DMS153 treated with DMSO at 0.1 percent for 48 hours (cell line): ENCODE measurements at regions not wholly inside any gene's neighbourhood (a gene's known extent, or its start where the extent isn't known, plus 50 kb on each side); places are given as distances from the start of the nearest gene placed in this dataset.
"Not testable (repeated sequence)": the region's sequence is repeated elsewhere in the genome, so short reads cannot be mapped to it uniquely, and the experiment has no call there.

ENCODE experiments used
- DNase-seq: peaks from one replicate; lab custom pipeline; 2025; ENCODE audit not compliant: unreplicated experiment; lab: John Stamatoyannopoulos, UW

DNA sequence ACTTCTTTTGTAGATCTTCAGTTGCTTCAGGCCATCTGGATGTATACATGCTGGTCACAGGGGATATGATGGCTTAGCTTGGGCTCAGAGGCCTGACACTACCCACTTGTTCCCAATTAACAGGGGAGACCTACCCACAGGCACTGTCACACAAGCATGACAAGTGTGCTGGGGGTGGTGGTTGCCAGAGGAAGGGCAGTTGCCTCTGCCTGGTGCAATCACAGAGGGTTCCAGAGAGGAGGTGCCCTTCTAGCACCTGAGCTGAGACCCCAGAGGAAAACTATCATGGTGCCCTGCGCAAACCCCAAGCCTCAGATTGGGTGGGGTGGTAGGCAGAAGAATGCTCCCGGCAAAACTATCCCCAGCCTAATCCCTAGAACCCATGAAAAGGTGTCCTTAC lies 65.6 kb upstream of the NANOS1 start:
- DNase-seq = no peak

DNA sequence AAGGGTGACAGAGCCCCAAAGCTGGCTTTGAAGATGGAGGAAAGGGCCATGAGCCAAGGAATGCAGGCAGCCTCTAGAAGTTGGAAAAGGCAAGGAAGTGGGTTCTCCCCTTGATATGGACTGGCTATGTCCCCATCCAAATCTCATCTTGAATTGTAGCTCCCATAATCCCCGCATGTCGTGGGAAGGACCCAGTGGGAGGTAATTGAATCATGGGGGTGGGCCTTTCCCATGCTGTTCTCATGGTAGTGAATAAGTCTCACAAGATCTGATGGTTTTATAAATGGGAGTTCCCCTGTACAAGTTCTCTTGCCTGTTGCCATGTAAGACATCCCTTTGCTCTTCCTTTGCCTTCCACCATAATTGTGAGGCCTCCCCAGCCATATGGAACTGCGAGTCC lies 65.0 kb upstream of the NANOS1 start:
- DNase-seq = not testable (repeated sequence)

DNA sequence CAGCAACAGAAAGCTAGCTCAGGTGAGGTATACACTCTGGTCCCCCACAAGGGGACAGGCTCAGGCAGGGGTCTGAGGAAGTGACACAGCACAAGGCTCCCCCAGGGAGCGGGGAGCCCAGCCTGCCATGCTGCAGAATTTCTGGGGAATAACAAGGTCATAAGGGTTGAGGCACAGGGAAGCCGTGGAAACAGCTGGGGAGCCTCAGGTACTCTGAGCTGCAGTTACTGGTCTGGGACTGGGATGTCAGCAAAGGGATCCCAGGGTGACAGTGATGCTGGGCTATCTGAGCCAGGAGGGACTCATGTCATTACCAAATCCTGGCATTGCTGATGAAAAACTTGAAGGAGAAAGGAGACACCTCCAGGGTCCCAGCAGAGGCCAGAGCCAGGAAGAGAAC lies 64.4 kb upstream of the NANOS1 start:
- no peak for DNase-seq

DNA sequence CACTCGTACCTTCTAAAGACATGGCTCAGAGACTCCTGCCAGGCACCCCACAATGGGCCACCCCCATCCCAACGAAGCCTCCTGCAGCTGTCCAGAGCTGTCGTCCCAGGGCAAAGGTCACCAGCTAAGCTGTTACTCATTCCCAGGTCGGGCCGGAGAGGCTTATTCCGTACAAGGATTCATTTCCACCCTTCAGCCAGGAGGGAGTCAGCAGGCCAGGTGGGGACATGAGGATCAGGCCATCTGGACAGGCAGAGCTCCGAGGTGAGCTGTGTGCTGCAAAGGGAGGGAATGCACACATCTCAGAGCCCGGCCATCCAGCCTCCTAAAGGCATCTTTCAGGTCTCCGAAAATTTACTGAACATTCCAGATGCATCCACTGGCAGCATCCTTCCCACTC lies 63.9 kb upstream of the NANOS1 start:
- no peak for DNase-seq

DNA sequence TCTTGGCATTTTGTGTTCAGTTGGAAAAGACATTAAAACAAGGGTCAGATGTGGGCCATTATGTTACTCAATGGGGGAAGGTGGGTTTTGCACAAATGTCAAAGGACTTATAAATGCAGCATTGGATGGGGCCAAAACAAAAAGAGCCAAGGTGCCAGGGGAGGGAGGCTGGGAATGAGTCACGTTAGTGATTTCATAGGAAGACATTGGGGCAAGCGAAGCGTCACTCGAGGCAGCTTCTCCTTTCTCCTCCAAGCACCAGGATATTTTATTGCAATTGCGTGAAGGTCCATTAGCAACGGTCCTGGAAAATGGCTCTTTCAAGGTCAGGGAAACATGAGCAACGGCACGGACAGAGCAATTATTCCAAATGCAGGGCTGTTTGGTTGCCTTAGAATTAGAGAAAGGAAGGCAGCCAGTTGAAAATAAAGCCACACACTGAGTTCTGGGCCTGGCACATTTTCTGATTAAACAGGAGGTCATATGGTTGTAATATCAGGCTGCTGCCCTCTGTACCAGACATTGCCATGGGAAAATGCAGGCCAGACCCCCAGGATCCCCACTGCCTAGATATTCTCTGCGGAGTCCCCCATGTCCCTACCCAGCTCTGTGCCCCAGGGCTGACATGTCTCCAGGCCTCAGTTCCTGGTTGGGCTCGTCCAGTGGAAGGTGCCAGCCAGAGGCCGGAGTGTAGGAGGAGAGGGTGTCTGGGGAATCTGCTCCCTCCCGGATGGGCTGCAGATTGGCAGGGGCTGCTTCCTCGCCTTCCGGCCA lies 63.3 kb upstream of the NANOS1 start:
- no peak for DNase-seq

DNA sequence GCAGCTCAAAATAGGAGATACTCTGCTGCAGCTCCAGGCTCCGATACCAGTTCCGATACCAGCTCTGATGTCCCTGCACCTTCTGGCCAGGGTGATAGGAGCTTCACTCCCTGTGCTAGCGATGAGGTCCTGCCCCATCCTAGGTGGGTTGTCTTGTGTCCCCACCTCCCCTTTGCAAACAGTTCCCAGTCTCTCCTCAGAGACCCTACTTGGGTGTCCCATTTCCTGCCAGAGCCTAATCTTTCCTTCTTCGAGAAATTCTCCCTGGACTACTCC lies 62.7 kb upstream of the NANOS1 start:
- no peak for DNase-seq

DNA sequence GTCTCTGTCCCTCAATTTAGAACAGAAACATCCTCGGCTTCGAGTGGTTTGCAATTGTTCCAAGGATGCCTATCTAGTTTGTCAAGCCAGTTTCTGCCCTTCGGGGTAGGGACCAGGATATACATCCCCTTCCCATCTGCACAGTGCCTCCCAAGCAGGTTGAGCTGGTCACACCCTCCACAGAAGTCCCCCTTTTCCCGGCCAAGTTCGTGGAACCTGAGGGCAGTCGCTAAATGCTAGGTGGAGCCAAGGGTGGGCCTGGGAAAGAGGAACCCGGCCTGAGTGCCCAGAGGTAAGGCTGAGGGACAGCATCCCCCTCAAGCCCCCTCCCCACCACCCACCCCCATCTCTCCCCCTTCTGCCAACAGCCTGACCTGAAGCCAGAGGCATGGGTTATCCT lies 62.4 kb upstream of the NANOS1 start:
- no peak for DNase-seq

DNA sequence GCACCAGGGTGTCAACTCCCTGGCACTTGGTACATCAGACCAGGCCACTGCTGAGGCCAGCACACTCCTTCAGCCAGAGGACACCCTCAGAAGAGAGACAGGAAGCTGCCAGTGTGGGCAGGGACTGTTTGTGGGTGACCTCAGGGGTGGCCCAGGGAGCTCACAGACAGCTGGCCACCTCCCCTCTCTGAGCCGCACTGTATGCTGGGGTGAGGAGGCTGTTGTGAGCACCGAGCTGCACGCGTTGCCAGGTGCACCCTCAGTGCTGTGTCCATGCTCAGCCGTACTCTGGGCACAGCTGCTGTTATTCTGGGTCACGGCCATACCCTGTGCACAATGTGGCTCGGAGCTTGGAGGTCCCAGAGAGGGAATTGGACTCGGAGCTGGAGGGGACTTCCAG lies 61.5 kb upstream of the NANOS1 start:
- no peak for DNase-seq

DNA sequence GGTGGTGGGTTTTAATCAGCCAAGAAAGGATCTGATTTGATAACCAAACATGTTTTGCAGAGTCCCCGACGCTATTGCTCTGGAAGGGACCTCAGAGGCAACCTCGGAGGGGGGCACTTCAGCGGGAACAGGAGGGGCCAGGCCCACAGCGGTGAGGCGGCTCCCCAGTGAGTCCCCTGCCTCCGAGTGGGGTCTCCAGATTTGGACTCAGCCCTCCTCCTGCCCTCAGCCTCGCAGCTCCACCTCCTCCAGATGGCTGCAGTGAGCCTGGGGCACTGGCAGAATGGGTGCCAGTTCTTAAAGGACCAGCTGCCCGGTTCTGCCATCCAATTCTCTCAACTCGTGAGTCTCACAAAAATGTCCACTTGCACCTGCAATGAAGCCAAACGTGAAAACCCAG lies 61.0 kb upstream of the NANOS1 start:
- no peak for DNase-seq

DNA sequence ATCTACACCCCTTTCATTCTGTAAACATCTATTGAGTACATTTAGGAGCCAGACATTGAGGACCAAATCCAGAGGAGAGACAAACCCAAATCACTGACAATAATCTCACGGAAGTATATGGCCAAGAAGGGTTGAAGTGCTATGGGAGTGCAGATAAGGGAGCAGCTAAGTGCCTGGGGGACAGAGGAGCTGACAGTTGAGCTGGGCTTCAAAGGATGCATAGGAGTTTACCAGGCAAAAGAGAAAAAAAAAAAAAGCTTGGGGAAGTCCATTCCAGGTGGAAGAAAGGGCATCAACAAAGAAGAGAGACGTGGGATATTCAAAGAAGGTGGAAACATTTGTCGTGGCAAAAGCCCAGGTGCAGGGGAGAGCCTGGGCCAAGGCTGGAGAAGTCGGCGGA lies 60.5 kb upstream of the NANOS1 start:
- no peak for DNase-seq

DNA sequence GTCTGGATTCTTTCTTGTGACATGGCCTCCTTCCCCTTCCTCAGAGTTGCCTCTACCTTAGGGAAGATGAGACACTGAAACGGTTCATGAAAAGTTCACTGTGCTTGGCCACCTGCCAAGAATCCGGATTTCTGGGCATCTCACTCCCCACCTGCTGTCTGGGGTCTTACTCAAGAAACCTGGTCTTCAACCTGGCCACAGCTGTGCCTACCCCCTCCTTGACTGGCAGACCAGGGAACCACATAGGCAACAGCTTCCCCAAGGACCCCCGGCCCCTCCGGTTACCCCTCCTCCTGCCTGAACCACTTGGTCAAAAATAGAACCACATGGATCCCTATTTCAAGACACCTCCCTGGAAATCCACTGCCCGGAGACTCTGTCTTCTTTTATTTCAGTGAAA lies 58.7 kb upstream of the NANOS1 start:
- no peak for DNase-seq

DNA sequence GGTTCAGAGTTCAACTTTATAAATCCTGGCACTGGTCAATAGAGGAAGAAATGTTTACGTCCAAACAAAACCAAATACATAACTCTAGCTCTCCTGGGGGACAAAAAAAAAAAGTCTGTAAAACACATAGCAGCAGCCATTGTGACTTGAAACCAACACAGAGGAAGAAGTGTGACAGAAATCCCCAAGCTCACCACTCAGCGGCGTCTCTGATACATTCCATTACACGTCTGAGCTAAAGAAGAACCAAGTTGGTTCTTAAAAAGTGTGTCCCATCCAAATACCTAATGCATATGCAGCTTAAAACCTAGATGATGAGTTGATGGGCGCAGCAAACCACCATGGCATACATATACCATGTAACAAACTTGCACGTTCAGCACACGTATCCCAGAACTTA lies 58.3 kb upstream of the NANOS1 start:
- DNase-seq = no peak

DNA sequence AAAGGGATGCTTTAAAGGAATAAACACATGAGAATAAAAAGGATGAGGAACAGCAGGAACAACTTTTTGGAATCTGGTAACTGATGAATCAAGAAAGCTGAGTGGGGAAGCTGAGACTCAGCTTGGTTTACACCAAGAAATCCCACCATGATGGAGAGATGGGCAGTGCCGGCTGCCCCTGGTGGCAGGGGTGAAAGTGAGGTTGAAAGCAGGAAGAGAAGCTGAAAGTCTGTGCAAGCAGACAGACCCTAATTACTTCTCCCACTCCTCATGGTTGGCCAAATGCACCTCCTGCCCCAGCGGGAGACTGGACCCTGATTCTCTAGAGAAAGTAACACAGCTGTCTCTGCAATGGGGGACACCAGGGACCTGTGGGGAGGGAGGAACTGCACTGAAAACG lies 57.6 kb upstream of the NANOS1 start:
- DNase-seq = no peak

DNA sequence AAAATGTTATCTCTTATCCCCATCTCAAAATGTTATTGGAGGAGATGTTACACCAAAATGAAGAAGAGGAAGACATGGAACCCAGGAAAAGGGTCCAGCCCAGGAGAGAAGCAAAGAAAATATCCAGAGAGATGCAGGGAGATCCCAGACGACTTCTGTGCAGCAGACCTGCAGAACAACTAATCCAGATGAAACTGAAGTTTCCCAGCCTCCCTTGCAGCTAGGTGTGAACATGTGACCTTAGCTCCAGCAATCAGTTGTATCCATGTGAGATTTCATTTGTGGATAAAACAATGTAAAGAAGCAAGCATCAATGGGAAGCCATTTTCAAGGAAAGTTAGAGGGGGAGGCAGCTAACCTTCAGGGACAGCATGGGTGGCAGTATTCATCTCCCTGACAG lies 55.8 kb upstream of the NANOS1 start:
- DNase-seq = no peak

DNA sequence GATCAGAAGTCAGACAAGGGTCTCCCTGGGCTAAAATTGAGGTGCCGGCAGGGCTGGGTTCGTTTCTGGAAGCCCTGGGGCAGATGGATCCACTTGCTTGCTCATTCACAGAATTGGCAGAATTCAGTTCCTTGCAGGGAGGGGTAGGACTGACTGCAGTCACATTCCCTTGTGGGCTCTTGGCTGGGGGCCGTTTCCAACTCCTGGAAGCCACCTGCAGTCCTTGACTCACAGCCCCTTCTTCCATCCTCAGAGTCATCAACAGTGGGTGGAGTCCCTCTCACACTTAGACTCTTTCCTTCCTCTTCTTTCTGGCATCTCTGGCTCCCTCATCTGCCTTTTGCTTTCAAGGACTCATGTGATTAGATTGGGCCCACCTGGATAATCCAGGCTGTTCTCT lies 54.6 kb upstream of the NANOS1 start:
- no peak for DNase-seq

DNA sequence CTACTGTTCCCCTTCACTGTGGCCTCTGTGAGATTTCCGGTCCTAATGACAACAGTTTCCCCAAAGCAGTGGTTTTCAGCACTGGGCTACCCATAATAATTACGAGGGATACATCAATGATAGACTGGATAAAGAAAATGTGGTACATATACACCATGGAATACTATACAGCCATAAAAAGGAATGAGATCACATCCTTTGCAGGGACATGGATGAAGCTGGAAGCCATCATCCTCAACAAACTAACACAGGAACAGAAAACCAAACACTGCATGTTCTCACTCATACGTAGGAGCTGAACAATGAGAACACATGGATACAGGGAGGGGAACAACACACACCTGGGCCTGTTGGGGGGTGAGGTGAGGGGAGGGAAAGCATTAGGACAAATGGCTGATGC lies 53.3 kb upstream of the NANOS1 start:
- DNase-seq = not testable (repeated sequence)

DNA sequence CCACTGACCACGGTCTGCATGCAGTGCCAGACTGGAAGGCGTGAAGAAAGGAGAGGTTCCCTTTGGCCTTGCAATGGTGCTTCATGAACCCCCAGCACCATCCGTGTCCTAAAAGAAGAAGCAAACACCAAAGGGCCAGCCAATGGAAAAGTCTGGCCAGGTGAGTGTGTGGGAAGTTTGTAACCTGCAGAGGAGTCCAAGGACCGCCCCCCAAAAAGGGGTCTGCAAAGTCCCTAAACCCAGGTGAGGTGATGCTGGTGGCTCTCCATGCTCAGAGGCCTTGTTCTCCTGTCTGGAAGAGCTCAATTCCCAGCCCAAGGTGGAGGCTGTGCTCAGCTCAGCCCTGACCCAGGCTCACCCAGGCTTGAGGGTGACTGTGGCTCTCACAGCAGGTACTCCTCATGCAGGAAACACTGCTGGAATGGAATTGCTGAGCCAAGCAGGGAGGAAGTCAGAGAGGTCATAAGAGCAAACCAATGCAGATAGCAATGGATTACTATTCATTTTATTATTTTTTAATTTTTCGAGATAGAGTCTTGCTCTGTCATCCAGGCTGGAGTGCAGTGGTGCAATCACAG lies 52.4 kb upstream of the NANOS1 start:
- no peak for DNase-seq

DNA sequence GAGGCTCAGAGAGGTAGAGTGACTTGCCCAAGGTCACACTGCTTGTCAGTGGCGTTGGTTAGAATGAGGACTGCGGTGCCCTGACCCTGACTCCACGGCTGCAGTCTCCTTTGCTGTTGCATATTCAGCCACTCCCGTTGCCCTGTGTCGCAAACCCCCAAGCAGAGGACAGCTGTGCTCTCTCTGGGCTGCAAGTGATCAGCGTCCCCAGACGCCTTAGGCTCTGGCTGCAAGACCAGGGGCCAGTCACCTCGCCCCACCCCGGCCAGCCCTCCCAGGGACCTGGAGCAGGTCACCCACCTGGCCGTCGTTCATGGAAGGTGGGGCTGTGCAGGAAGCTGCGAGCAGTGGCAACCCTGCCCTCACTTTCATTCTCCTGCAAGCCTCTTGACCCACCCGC lies 51.7 kb upstream of the NANOS1 start:
- no peak for DNase-seq

DNA sequence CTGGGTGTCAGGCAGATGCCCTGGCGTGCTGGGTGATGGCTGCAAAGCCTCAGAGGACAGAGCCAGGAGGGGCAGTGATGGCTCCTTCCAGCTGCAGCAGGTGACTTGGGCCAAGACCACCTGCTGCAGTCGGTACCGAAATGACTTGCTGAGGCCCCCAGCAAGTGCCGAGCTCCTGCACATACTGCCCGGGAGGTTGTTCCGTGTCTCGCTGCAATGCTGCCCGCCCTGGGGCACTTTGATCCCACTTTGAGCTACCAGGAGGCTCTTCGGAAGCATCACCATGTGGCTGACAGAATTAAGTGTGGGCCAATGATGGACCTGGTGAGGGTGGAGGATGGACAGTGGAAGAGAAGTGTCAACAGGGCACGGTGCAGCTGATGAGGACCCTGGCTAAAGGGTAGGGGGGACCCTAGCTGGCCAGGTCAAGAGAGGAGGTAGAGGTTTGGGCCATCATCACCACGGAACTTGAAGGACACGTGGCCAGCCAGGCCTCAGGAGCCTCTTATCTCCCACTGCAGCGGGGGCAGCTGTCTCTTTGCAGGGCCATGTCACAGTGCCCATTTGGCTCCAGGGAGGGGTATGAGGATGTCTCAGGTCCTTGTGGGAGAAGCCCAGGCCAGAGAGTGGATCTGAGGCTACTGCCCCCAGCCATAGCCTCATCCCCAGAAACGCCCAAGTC lies 51.1 kb upstream of the NANOS1 start:
- DNase-seq = no peak

DNA sequence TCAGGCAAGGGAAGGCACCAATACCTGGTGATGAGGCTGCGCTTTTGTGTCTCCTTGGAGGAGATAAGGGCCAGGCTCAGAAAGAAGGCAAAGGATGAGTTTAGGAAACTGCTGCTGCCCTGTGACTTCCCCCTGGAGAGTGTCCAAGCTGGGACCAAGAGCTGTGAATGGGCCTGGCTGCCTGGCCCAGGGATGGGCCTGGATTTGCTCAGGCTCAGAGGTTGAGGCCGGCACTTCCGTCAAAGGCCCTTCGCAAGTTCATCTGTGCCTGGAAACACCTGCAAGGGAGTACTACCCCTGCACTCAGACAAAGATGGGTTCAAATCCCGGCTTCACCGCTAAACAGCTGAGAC lies 50.5 kb upstream of the NANOS1 start:
- DNase-seq = no peak

DNA sequence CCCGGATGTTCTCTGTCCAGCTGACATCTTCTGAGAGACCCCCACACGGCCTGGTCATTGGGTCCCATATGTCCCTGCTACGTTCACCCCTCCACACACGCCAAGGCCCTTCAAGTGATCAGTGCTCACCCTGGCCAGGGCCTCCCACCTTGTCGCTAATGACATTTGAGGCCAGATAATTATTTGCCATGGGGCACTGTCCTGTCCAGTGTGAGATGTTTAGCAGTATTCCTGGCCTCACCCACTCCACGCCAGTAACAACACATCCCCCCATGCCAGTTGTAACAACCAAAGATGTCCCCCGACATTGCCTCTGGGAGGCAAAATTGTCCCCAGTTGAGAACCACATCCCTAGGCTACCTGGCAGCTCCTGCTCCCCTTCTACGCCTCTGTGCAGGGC lies 49.9 kb upstream of the NANOS1 start:
- DNase-seq = no peak
